ENCODE measurements at regions not wholly inside any gene's neighbourhood (a gene's known extent, or its start where the extent isn't known, plus 50 kb on each side); places are given as distances from the start of the nearest gene placed in this dataset.

- no peak for TF ChIP-seq CTCF (IDR thresholded peaks at IDR 0.05)
- no peak for TF ChIP-seq POLR2A (IDR thresholded peaks at IDR 0.05)
Measured at GRCh38 chr5:152534641-152535040, 129.6 kb upstream of the NMUR2 start.

Data from Peyer's patch (tissue), 4 donors.